ENCODE measurements at regions not wholly inside any gene's neighbourhood (a gene's known extent, or its start where the extent isn't known, plus 50 kb on each side); places are given as distances from the start of the nearest gene placed in this dataset.

DNA sequence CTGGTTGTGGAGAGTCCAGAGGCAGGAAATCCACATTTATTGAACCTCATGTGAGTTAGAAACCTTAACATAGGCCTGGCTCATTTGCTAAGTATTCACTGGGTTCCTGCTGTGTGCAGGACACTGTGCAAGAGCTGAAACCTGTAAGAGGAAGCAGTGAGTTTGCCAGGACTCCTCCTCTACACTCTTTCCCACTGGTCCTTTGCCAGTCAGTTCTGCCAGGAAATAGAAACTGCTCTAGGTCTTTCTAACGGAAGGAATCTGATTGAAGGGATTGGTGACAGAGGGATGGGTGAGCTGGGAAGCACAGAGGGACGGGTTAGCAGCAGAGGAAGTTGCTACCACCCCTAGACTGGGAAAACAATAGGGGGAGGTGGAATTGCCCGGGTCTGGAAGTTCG is 234.2 kb upstream of the ECI2 start:
- no peak for TF ChIP-seq POLR2AphosphoS5 (IDR thresholded peaks at IDR 0.05; ENCODE audit: low read depth, low read length)
- TF ChIP-seq POLR2A (IDR thresholded peaks at IDR 0.05; ENCODE audit: low read depth, low read length), result no peak
- no peak for TF ChIP-seq POU2F2 (IDR thresholded peaks at IDR 0.05; ENCODE audit: low read depth, low read length)
- no peak for TF ChIP-seq TAF1 (IDR thresholded peaks at IDR 0.05; ENCODE audit: low read depth, low read length)
- no peak for TF ChIP-seq PAX5 (IDR thresholded peaks at IDR 0.05; ENCODE audit: insufficient read depth, low read length, severe bottlenecking)
- no peak for TF ChIP-seq SPI1 (IDR thresholded peaks at IDR 0.05; ENCODE audit: low read depth, low read length)

Data from GM12891 (cell line).